Suppressor macrophage treated with lipopolysaccharide for 1 hour (primary cell): ENCODE measurements at regions not wholly inside any gene's neighbourhood (a gene's known extent, or its start where the extent isn't known, plus 50 kb on each side); places are given as distances from the start of the nearest gene placed in this dataset.
A peak's percentile ranks its signal among the peaks of the same experiment; 100 is the strongest.
"Not testable (repeated sequence)": the region's sequence is repeated elsewhere in the genome, so short reads cannot be mapped to it uniquely, and the experiment has no call there.

Source experiments
- DNase-seq, 3 donors: peaks; one replicate each; pipeline ENCODE4 v3.0.0-alpha.2; 2020 to 2022

GRCh38 chr9:107770716-107771115 lies 281.1 kb upstream of the KLF4 start:
- DNase-seq = no peak

GRCh38 chr9:107768224-107768623 lies 278.7 kb upstream of the KLF4 start:
- DNase-seq = no peak

- DNase-seq = no peak
These were observed 278.1 kb upstream of the KLF4 start for GRCh38 chr9:107767711-107768110.

- DNase-seq = not testable (repeated sequence)
These were observed 273.9 kb upstream of the KLF4 start for GRCh38 chr9:107763469-107763868.

GRCh38 chr9:107761307-107761706 lies 271.7 kb upstream of the KLF4 start:
- no peak for DNase-seq

- peak; percentile 88 to 94 (median 92) for DNase-seq
These were observed 271.1 kb upstream of the KLF4 start for GRCh38 chr9:107760469-107761242.

GRCh38 chr9:107759823-107760166 lies 270.2 kb upstream of the KLF4 start:
- no peak for DNase-seq

- DNase-seq = no peak
These were observed 269.6 kb upstream of the KLF4 start for GRCh38 chr9:107759009-107759822.

GRCh38 chr9:107756091-107756490 lies 266.5 kb upstream of the KLF4 start:
- no peak for DNase-seq

GRCh38 chr9:107755246-107755645 lies 265.7 kb upstream of the KLF4 start:
- DNase-seq = peak; percentile 63 to 85 (median 77)

GRCh38 chr9:107751567-107752210 lies 262.1 kb upstream of the KLF4 start:
- DNase-seq = peak; percentile 86 to 96 (median 92)

- DNase-seq = peak; percentile 92 to 98 (median 96)
These were observed 261.4 kb upstream of the KLF4 start for GRCh38 chr9:107750741-107751566.

GRCh38 chr9:107749787-107750444 lies 260.3 kb upstream of the KLF4 start:
- peak; percentile 89 to 92 (median 90) for DNase-seq

- DNase-seq = no peak
These were observed 255.3 kb upstream of the KLF4 start for GRCh38 chr9:107744873-107745272.

GRCh38 chr9:107742531-107743309 lies 253.2 kb upstream of the KLF4 start:
- DNase-seq = no peak

- no peak for DNase-seq
These were observed 250.8 kb upstream of the KLF4 start for GRCh38 chr9:107740088-107740980.

GRCh38 chr9:107739601-107740082 lies 250.1 kb upstream of the KLF4 start:
- DNase-seq = no peak

- peak; percentile 35 to 49 (median 43) for DNase-seq
These were observed 249.2 kb upstream of the KLF4 start for GRCh38 chr9:107738789-107739188.

GRCh38 chr9:107737987-107738743 lies 248.6 kb upstream of the KLF4 start:
- peak in 1 of 3 donors; percentile 42 for DNase-seq
